DOHH2 (cell line): ENCODE measurements at regions not wholly inside any gene's neighbourhood (a gene's known extent, or its start where the extent isn't known, plus 50 kb on each side); places are given as distances from the start of the nearest gene placed in this dataset.

ENCODE experiments used
- CTCF ChIP-seq: fragments of 200-600 bp; sonication (generic); IDR thresholded peaks from one replicate; pipeline ENCODE4 v1.5.1; 2014; ENCODE audit warnings: antibody characterized with exemption, mild to moderate bottlenecking, low read depth, low read length; ENCODE audit not compliant: poor library complexity, severe bottlenecking
- EZH2phosphoT487 ChIP-seq: fragments of 200-600 bp; sonication (generic); IDR thresholded peaks from 2 replicates; pipeline ENCODE4 v1.6.1; 2017; ENCODE audit warnings: borderline replicate concordance, mild to moderate bottlenecking, antibody characterized with exemption, low read length, moderate library complexity, mixed read lengths

- TF ChIP-seq CTCF (no peak), EZH2phosphoT487 (no peak)
Observed at GRCh38 chr5:21058289-21058688, 1070.3 kb upstream of the CDH18 start.
